ENCODE measurements at regions not wholly inside any gene's neighbourhood (a gene's known extent, or its start where the extent isn't known, plus 50 kb on each side); places are given as distances from the start of the nearest gene placed in this dataset.

DNA sequence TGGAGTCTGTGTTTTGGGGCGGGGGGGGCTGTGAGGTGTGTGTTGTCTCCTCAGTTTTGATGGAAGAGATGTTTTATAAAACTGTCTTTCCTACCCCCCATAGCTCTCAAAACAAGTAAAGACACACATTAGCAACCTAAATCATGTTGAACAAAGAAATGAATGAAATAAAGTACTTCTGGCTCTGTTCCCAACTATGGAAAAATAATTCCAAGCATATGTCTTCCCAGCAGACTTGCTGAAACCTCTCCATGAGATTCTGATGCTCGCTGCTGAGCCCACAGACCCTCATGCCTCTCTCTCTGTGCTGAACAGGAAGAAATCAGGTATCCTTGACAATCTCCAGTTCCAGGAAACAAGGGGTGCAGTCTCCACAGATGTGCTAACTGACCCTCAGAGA is 226.7 kb upstream of the KLHL29 start:
- Histone ChIP-seq H3K9me3 (ENCODE audit: control insufficient read depth, insufficient read depth, low read depth, low read length) (no peaks in the 10 kb centered on the region), H3K36me3 (ENCODE audit: control insufficient read depth in 2 of 2, insufficient read depth in 1 of 2, low read length in 2 of 2) (no peaks in the 10 kb centered on the region), H3K4me1 (ENCODE audit: control insufficient read depth, insufficient read depth, low read length) (no peaks in the 10 kb centered on the region), H3K4me3 (ENCODE audit: low read depth, low read length) (no peak overlapping the region), H3K27ac (ENCODE audit: extremely low read depth, low read depth, low read length) (no peak overlapping the region)
- ChIA-PET POLR2A (no interaction called here), CTCF (interaction anchor here (0.5 kb wide), 1 partner anchor 481 kb away, joined by 3 read pairs; no protein-coding TSS in a partner anchor)
- TF ChIP-seq KLF16 (tag by site-specific recombination; IDR thresholded peaks at IDR 0.05) (no peak), SP2 (tag by site-specific recombination; IDR thresholded peaks at IDR 0.05) (no peak), ZNF354C (tag by site-specific recombination; IDR thresholded peaks at IDR 0.05; ENCODE audit: borderline replicate concordance, low read depth) (no peak), ZNF2 (tag by site-specific recombination; IDR thresholded peaks at IDR 0.05) (no peak), FEZF1 (tag by site-specific recombination; IDR thresholded peaks at IDR 0.05) (no peak), ZNF341 (tag by site-specific recombination; IDR thresholded peaks at IDR 0.05; ENCODE audit: low read depth) (no peak), ZNF791 (tag by site-specific recombination; IDR thresholded peaks at IDR 0.05) (no peak), SP3 (tag by site-specific recombination; IDR thresholded peaks at IDR 0.05) (no peak), ZNF510 (tag by site-specific recombination; IDR thresholded peaks at IDR 0.05; ENCODE audit: insufficient replicate concordance) (no peak), HOXA7 (CRISPR knock-in tag; IDR thresholded peaks at IDR 0.05; ENCODE audit: borderline replicate concordance) (no peak), ZFP37 (tag by site-specific recombination; IDR thresholded peaks at IDR 0.05) (no peak), ZNF155 (tag by site-specific recombination; IDR thresholded peaks at IDR 0.05) (no peak), ZNF600 (tag by site-specific recombination; IDR thresholded peaks at IDR 0.05) (no peak), ZNF792 (tag by site-specific recombination; IDR thresholded peaks at IDR 0.05) (no peak), ZNF76 (tag by site-specific recombination; IDR thresholded peaks at IDR 0.05; ENCODE audit: borderline replicate concordance, low read depth) (no peak), KLF9 (tag by site-specific recombination; IDR thresholded peaks at IDR 0.05; ENCODE audit: low read depth) (no peak), ZNF169 (tag by site-specific recombination; IDR thresholded peaks at IDR 0.05) (no peak)
- TF ChIP-seq, protein P1, sequence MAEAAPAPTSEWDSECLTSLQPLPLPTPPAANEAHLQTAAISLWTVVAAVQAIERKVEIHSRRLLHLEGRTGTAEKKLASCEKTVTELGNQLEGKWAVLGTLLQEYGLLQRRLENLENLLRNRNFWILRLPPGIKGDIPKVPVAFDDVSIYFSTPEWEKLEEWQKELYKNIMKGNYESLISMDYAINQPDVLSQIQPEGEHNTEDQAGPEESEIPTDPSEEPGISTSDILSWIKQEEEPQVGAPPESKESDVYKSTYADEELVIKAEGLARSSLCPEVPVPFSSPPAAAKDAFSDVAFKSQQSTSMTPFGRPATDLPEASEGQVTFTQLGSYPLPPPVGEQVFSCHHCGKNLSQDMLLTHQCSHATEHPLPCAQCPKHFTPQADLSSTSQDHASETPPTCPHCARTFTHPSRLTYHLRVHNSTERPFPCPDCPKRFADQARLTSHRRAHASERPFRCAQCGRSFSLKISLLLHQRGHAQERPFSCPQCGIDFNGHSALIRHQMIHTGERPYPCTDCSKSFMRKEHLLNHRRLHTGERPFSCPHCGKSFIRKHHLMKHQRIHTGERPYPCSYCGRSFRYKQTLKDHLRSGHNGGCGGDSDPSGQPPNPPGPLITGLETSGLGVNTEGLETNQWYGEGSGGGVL (tag by site-specific recombination; IDR thresholded peaks at IDR 0.05), result no peak
- TF ChIP-seq, protein P2, sequence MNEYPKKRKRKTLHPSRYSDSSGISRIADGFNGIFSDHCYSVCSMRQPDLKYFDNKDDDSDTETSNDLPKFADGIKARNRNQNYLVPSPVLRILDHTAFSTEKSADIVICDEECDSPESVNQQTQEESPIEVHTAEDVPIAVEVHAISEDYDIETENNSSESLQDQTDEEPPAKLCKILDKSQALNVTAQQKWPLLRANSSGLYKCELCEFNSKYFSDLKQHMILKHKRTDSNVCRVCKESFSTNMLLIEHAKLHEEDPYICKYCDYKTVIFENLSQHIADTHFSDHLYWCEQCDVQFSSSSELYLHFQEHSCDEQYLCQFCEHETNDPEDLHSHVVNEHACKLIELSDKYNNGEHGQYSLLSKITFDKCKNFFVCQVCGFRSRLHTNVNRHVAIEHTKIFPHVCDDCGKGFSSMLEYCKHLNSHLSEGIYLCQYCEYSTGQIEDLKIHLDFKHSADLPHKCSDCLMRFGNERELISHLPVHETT (tag by site-specific recombination; IDR thresholded peaks at IDR 0.05), result no peak

DNA sequence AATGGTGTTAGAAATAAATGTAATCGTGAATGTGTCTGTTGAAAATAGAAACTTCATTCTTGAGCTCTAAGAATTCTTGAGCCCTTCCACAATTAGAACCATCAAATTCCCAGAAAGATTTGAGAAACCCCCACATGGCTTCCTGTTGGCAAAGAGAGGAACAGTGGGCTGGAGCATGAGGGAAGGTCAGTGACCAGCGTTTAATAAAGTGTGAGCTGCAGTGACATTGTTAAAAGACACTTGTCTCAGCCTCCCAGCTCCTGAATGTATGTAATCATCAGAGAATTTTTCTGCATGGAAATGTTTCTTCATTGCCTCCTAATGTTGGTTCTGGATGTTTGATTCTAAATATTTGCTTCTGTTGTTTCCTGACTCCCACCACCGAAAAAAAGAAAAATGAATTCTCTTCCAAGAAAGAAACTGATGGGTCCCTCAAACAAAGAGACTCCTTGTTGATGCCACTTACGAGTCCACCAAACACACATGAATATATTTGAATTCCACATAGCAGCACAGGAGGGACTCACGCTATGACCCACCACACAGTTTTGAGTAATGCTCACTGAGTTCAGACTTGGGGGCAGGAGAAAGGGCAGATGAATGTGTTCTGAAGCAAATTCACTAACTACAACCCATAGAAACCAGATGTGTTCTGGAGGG is 225.1 kb upstream of the KLHL29 start:
- Histone ChIP-seq H3K4me1 (ENCODE audit: control insufficient read depth, insufficient read depth, low read length) (no peaks in the 10 kb centered on the region), H3K9me3 (ENCODE audit: control insufficient read depth, insufficient read depth, low read depth, low read length) (no peaks in the 10 kb centered on the region), H3K36me3 (ENCODE audit: control insufficient read depth in 2 of 2, insufficient read depth in 1 of 2, low read length in 2 of 2) (no peaks in the 10 kb centered on the region), H3K27ac (ENCODE audit: extremely low read depth, low read depth, low read length) (no peak overlapping the region), H3K4me3 (ENCODE audit: low read depth, low read length) (no peak overlapping the region)
- ChIA-PET POLR2A (no interaction called here), CTCF (interaction anchor here (0.7 kb wide), 2 partner anchors 10 to 26 kb away, joined by 3 read pairs; no protein-coding TSS in a partner anchor)
- TF ChIP-seq ZNF354C (tag by site-specific recombination; IDR thresholded peaks at IDR 0.05; ENCODE audit: borderline replicate concordance, low read depth) (no peak), IKZF3 (tag by site-specific recombination; IDR thresholded peaks at IDR 0.05) (no peak)
- TF ChIP-seq, protein P3, sequence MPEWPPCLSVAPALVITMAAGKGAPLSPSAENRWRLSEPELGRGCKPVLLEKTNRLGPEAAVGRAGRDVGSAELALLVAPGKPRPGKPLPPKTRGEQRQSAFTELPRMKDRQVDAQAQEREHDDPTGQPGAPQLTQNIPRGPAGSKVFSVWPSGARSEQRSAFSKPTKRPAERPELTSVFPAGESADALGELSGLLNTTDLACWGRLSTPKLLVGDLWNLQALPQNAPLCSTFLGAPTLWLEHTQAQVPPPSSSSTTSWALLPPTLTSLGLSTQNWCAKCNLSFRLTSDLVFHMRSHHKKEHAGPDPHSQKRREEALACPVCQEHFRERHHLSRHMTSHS (tag by site-specific recombination; IDR thresholded peaks at IDR 0.05), result no peak
- TF ChIP-seq, protein P4, sequence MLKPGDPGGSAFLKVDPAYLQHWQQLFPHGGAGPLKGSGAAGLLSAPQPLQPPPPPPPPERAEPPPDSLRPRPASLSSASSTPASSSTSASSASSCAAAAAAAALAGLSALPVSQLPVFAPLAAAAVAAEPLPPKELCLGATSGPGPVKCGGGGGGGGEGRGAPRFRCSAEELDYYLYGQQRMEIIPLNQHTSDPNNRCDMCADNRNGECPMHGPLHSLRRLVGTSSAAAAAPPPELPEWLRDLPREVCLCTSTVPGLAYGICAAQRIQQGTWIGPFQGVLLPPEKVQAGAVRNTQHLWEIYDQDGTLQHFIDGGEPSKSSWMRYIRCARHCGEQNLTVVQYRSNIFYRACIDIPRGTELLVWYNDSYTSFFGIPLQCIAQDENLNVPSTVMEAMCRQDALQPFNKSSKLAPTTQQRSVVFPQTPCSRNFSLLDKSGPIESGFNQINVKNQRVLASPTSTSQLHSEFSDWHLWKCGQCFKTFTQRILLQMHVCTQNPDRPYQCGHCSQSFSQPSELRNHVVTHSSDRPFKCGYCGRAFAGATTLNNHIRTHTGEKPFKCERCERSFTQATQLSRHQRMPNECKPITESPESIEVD (tag by site-specific recombination; IDR thresholded peaks at IDR 0.05), result no peak
- TF ChIP-seq, protein P5, sequence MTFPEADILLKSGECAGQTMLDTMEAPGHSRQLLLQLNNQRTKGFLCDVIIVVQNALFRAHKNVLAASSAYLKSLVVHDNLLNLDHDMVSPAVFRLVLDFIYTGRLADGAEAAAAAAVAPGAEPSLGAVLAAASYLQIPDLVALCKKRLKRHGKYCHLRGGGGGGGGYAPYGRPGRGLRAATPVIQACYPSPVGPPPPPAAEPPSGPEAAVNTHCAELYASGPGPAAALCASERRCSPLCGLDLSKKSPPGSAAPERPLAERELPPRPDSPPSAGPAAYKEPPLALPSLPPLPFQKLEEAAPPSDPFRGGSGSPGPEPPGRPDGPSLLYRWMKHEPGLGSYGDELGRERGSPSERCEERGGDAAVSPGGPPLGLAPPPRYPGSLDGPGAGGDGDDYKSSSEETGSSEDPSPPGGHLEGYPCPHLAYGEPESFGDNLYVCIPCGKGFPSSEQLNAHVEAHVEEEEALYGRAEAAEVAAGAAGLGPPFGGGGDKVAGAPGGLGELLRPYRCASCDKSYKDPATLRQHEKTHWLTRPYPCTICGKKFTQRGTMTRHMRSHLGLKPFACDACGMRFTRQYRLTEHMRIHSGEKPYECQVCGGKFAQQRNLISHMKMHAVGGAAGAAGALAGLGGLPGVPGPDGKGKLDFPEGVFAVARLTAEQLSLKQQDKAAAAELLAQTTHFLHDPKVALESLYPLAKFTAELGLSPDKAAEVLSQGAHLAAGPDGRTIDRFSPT (tag by site-specific recombination; IDR thresholded peaks at IDR 0.05), result no peak
- TF ChIP-seq, protein P6, sequence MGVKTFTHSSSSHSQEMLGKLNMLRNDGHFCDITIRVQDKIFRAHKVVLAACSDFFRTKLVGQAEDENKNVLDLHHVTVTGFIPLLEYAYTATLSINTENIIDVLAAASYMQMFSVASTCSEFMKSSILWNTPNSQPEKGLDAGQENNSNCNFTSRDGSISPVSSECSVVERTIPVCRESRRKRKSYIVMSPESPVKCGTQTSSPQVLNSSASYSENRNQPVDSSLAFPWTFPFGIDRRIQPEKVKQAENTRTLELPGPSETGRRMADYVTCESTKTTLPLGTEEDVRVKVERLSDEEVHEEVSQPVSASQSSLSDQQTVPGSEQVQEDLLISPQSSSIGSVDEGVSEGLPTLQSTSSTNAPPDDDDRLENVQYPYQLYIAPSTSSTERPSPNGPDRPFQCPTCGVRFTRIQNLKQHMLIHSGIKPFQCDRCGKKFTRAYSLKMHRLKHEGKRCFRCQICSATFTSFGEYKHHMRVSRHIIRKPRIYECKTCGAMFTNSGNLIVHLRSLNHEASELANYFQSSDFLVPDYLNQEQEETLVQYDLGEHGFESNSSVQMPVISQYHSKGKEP (tag by site-specific recombination; IDR thresholded peaks at IDR 0.05), result no peak

Measured in HEK293 (cell line).